ENCODE measurements at regions not wholly inside any gene's neighbourhood (a gene's known extent, or its start where the extent isn't known, plus 50 kb on each side); places are given as distances from the start of the nearest gene placed in this dataset.

- TF ChIP-seq CTCF (IDR thresholded peaks at IDR 0.05) (no peak), EZH2 (IDR thresholded peaks at IDR 0.05; ENCODE audit: borderline replicate concordance, insufficient read depth, low read depth, low read length, poor library complexity, severe bottlenecking) (no peak)
Measured at GRCh38 chr4:106522839-106523238, 154.3 kb upstream of the GIMD1 start.

Data from B cell (primary cell).